Effector memory CD8-positive, alpha-beta T cell (primary cell): ENCODE measurements at regions not wholly inside any gene's neighbourhood (a gene's known extent, or its start where the extent isn't known, plus 50 kb on each side); places are given as distances from the start of the nearest gene placed in this dataset.

Experiments
- ATAC-seq: fragments of 150-1000 bp; cut with Tn5 transposase; replicated peaks from 2 replicates; pipeline ENCODE4 v1.10.0; 2021; ENCODE audit warnings: mild to moderate bottlenecking, moderate library complexity
- DNase-seq, 3 experiments: peaks; one replicate each; pipeline ENCODE4 v3.0.0; 2021
- H3K27ac Mint-ChIP-seq, 2 donors: one replicate each; pipeline ENCODE4 v1.8.0; 2022; ENCODE audit warnings: mild to moderate bottlenecking in 2 of 2, mixed read lengths in 2 of 2, moderate library complexity in 2 of 2
- H3K27me3 Mint-ChIP-seq, 2 donors: one replicate each; pipeline ENCODE4 v1.8.0; 2022; ENCODE audit warnings: mixed read lengths in 2 of 2
- H3K36me3 Mint-ChIP-seq: one replicate; pipeline ENCODE4 v1.8.0; 2022; ENCODE audit warnings: mild to moderate bottlenecking, moderate library complexity, mixed read lengths; ENCODE audit not compliant: insufficient read depth
- H3K4me1 Mint-ChIP-seq, 2 donors: one replicate each; pipeline ENCODE4 v1.8.0; 2022; ENCODE audit warnings: low read depth in 2 of 2, mixed read lengths in 2 of 2
- H3K4me3 Mint-ChIP-seq, 2 donors: one replicate each; pipeline ENCODE4 v1.8.0; 2022; ENCODE audit warnings: mild to moderate bottlenecking in 2 of 2, mixed read lengths in 2 of 2, moderate library complexity in 2 of 2
- H3K9me3 Mint-ChIP-seq, 2 donors: one replicate each; pipeline ENCODE4 v1.8.0; 2022; ENCODE audit warnings: mixed read lengths in 2 of 2

DNA sequence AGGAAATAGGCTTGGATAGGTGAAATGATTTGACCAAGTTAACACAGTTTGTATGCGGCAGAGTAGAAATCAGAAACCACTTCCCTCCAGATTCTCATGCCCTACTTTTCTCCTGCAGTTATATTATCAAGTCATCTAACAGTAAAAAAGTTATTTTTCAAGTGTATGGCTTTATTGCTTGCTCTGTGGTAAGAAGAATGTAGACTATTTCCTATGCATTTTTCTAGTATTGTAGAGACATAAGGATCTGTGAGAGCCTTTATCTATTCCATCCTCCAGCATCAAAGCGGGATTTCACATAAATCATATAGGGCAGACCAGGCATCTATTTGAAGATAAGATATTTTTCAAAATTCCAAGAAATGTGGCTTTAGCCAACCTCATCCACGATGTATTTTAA is 208.5 kb downstream of the TTLL7 start:
- peaks cover 0 to 11% of the 10 kb centered on the region in 2 donors for H3K27me3 Mint-ChIP-seq
- no peak overlapping the region for H3K27ac Mint-ChIP-seq
- ATAC-seq, result no peak
- H3K4me1 Mint-ChIP-seq, result no peaks in the 10 kb centered on the region
- H3K9me3 Mint-ChIP-seq, result no peaks in the 10 kb centered on the region
- no peak for DNase-seq
- peaks cover 3% of the 10 kb centered on the region for H3K36me3 Mint-ChIP-seq
- H3K4me3 Mint-ChIP-seq, result no peak overlapping the region

DNA sequence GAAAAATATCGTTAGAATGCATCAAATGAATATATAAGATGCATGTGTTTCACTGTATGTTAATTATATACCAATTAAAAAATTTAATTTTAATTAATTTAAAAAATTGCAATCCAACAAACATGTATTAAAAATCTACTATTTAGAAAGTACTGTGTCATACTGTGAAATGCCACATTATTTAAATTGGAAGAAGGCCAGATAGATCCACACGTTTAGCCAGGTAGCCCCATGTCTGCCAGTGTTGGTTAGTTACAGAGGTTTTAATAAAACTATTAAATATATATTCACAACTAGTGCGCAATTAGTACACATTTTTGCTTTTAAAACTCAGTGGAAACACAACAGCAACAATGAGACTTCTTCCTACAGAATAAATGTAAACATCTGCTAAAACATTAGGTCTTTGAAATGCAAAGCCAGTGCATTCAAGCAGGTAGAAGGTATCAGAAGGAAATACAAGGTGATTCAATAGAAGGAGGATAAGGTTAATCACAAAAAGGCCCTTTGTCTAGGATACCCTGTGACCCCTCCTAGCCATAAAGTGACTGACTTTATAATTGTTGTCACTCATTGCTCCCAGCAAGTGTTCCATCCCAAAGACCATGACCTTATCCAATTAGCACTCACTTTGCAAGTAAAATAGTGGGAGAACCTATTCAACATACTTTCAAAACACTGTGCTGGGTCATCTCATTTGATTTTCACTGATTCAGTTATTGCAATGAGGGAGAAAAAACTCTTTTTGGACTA is 211.5 kb downstream of the TTLL7 start:
- no peak for DNase-seq
- no peak for ATAC-seq
- no peaks in the 10 kb centered on the region for H3K9me3 Mint-ChIP-seq
- no peaks in the 10 kb centered on the region for H3K27me3 Mint-ChIP-seq
- peaks cover 3% of the 10 kb centered on the region for H3K36me3 Mint-ChIP-seq
- no peaks in the 10 kb centered on the region for H3K4me1 Mint-ChIP-seq
- no peak overlapping the region for H3K27ac Mint-ChIP-seq
- no peak overlapping the region for H3K4me3 Mint-ChIP-seq

GRCh38 chr1:83781667-83782066 is 217.3 kb downstream of the TTLL7 start:
- H3K27ac Mint-ChIP-seq, result no peak overlapping the region

DNA sequence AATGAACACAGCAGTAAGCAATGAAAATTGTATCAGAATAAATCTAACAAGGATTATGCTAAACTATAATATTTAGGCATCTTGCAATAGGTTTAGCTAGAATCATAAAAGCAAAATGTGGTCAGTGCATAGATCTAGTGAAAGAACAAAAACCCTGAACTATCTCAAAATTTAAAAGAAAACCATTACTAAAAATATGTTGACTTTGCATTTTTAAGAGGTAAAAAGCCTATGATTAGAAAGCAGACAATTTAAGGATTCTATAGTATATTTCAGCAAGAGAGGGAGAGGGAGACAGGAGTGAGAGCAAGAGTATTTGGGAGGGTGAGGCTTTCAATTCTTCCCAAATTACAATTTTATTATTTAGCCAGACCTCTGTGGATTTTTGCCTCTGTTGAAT is 219.4 kb downstream of the TTLL7 start:
- Mint-ChIP-seq H3K9me3 (no peaks in the 10 kb centered on the region), H3K27me3 (peaks cover 8 to 11% of the 10 kb centered on the region in 2 donors), H3K4me1 (no peaks in the 10 kb centered on the region), H3K27ac (no peak overlapping the region), H3K4me3 (no peak overlapping the region), H3K36me3 (no peaks in the 10 kb centered on the region)
- no peak for DNase-seq
- no peak for ATAC-seq

More at GRCh38 chr1:83781667-83782066, 217.3 kb downstream of the TTLL7 start:
- no peaks in the 10 kb centered on the region for H3K4me1 Mint-ChIP-seq
- peaks cover 8 to 11% of the 10 kb centered on the region in 2 donors for H3K27me3 Mint-ChIP-seq
- no peaks in the 10 kb centered on the region for H3K36me3 Mint-ChIP-seq
- no peak for ATAC-seq
- DNase-seq, result no peak
- no peak overlapping the region for H3K4me3 Mint-ChIP-seq
- H3K9me3 Mint-ChIP-seq, result no peaks in the 10 kb centered on the region

- Mint-ChIP-seq H3K27ac (no peak overlapping the region), H3K36me3 (no peaks in the 10 kb centered on the region), H3K27me3 (peaks cover 8 to 11% of the 10 kb centered on the region in 2 donors), H3K4me3 (no peak overlapping the region), H3K4me1 (no peaks in the 10 kb centered on the region), H3K9me3 (no peaks in the 10 kb centered on the region)
- DNase-seq (no peak), ATAC-seq (no peak)
Observed at GRCh38 chr1:83777758-83778101, 221.2 kb downstream of the TTLL7 start.

DNA sequence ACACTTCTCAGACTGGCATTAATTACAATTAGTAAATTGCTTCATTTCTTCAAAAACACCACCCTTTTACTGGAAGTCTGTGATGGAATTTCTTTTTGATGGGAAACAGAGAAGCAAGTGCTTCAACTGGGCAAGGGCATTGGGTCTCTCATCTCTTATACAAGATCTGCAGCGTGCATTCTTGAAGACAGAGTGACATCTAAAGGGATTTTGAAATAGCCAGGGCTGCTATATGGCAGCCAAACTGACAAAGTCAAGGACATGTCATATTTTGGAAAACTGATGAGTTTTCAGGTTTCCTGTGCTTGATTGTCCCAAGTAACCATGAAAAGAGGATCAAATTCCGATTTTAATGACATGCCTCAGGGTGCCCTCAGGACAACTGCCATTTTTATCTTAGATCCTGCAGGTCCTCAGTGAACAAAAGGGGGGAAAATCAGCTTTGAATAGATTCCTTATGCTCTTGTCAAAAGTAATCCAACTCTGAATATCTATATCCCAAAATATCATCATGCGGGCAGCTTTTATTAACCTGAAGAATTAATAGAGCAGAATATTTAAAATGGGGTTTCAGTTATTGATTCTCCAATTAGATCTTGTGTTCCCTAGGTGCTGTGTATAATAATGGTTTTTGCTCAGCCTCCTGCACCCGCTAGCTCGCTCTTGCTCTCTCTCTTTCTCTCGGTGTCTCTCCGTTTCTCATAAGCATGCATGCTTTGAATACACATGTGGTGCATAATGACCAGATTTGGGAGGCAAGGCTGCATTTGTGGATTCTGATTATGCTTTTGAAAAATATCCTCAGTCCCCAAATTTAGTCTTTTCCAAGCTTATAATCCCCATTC is 221.8 kb downstream of the TTLL7 start:
- H3K27me3 Mint-ChIP-seq, result peaks cover 8 to 11% of the 10 kb centered on the region in 2 donors
- H3K9me3 Mint-ChIP-seq, result no peaks in the 10 kb centered on the region
- no peaks in the 10 kb centered on the region for H3K4me1 Mint-ChIP-seq
- no peak overlapping the region for H3K4me3 Mint-ChIP-seq
- no peak for ATAC-seq
- DNase-seq, result no peak
- no peak overlapping the region for H3K27ac Mint-ChIP-seq
- no peaks in the 10 kb centered on the region for H3K36me3 Mint-ChIP-seq

DNA sequence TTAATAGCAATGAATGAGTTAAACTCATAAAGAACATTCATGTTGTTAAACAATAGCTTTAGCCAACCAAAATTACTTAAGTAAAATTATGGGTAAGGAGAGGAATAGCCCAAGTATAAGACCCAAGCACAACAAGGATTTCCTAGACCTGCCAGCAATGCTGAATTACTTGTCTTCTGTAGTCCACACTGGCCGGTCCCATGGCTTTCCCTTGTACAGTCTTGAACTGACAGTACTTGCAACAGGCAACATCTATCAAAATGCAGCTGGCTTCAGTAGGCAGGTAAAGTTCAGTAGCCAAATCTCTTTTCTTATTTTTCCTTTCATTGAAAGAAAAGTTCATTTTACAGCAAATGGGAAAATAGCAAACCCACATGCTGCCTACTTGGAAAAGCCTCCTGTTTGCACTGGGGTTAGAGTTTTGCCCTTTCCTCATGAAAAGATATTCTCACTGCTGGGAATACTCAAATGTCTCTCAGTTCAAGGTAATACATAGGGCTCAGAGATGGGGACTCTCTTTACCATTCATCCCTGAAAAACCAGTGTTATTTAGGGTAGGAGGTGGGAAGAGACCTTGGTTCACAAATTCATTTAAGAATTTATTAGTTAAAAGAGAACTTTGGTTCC is 222.8 kb downstream of the TTLL7 start:
- Mint-ChIP-seq H3K27ac (no peak overlapping the region), H3K27me3 (peaks cover 8 to 11% of the 10 kb centered on the region in 2 donors), H3K9me3 (no peaks in the 10 kb centered on the region), H3K4me3 (no peak overlapping the region), H3K4me1 (no peaks in the 10 kb centered on the region), H3K36me3 (no peaks in the 10 kb centered on the region)
- no peak for DNase-seq
- ATAC-seq, result no peak

GRCh38 chr1:83773059-83773458 is 225.9 kb downstream of the TTLL7 start:
- no peaks in the 10 kb centered on the region for H3K36me3 Mint-ChIP-seq
- ATAC-seq (no peak), DNase-seq (no peak)
- no peaks in the 10 kb centered on the region for H3K4me1 Mint-ChIP-seq
- no peak overlapping the region for H3K4me3 Mint-ChIP-seq
- peaks cover 0 to 4% of the 10 kb centered on the region in 2 donors for H3K27me3 Mint-ChIP-seq
- H3K27ac Mint-ChIP-seq, result no peak overlapping the region
- no peaks in the 10 kb centered on the region for H3K9me3 Mint-ChIP-seq

- ATAC-seq (no peak), DNase-seq (no peak)
- no peak overlapping the region for H3K4me3 Mint-ChIP-seq
- no peak overlapping the region for H3K27ac Mint-ChIP-seq
- H3K27me3 Mint-ChIP-seq, result no peaks in the 10 kb centered on the region
- H3K4me1 Mint-ChIP-seq, result no peaks in the 10 kb centered on the region
- no peaks in the 10 kb centered on the region for H3K36me3 Mint-ChIP-seq
- no peaks in the 10 kb centered on the region for H3K9me3 Mint-ChIP-seq
Observed at GRCh38 chr1:83770319-83770661, 228.6 kb downstream of the TTLL7 start.

- Mint-ChIP-seq H3K27me3 (no peaks in the 10 kb centered on the region), H3K9me3 (no peaks in the 10 kb centered on the region), H3K4me1 (no peaks in the 10 kb centered on the region), H3K4me3 (no peak overlapping the region), H3K27ac (no peak overlapping the region), H3K36me3 (no peaks in the 10 kb centered on the region)
- ATAC-seq, result no peak
- no peak for DNase-seq
Observed at GRCh38 chr1:83769594-83770318, 229.2 kb downstream of the TTLL7 start.

GRCh38 chr1:83769072-83769471 is 229.9 kb downstream of the TTLL7 start:
- no peak for DNase-seq
- Mint-ChIP-seq H3K27me3 (no peaks in the 10 kb centered on the region), H3K27ac (no peak overlapping the region), H3K4me1 (no peaks in the 10 kb centered on the region), H3K9me3 (no peaks in the 10 kb centered on the region), H3K4me3 (no peak overlapping the region), H3K36me3 (no peaks in the 10 kb centered on the region)
- ATAC-seq, result no peak

DNA sequence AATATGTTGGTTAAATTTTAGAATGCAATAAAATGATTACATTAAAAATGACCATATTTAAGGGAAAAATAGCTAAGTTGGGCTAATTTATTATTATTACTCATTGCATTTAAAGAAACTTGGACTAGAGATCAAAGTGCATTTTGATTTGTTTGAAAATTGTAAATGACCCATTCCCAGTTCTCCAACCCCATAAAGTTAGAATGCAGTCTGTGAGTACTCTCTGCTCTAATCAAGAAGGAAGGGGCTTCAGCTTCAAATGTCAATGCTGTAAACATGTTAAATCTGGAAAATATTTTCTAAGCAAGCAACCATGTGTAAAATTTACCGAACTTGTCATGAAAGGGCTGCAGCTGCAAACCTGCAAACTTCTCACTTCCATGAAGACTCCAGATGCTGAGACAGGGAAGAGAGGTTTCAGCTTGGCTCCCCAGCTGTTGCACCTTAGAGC is 232.7 kb downstream of the TTLL7 start:
- Mint-ChIP-seq H3K36me3 (no peaks in the 10 kb centered on the region), H3K4me3 (no peak overlapping the region), H3K27ac (no peak overlapping the region), H3K4me1 (no peaks in the 10 kb centered on the region), H3K27me3 (peaks cover 0 to 7% of the 10 kb centered on the region in 2 donors), H3K9me3 (no peaks in the 10 kb centered on the region)
- DNase-seq, result no peak
- no peak for ATAC-seq

- Mint-ChIP-seq H3K9me3 (no peaks in the 10 kb centered on the region), H3K27me3 (peaks cover 0 to 8% of the 10 kb centered on the region in 2 donors), H3K36me3 (no peaks in the 10 kb centered on the region), H3K4me1 (no peaks in the 10 kb centered on the region), H3K4me3 (no peak overlapping the region), H3K27ac (no peak overlapping the region)
- no peak for ATAC-seq
- DNase-seq, result no peak
Observed at GRCh38 chr1:83765125-83765524, 233.8 kb downstream of the TTLL7 start.
